Cardiac muscle cell (in vitro differentiated cells and primary cell): ENCODE measurements at regions not wholly inside any gene's neighbourhood (a gene's known extent, or its start where the extent isn't known, plus 50 kb on each side); places are given as distances from the start of the nearest gene placed in this dataset.

Experiments
- DNase-seq, 2 donors: peaks; one replicate each; pipeline versions ENCODE4 v3.0.0 to v3.0.0-alpha.2; 2010 to 2017; ENCODE audit warnings: low read depth in 1 of 2, low spot score in 1 of 2
- H3K27ac ChIP-seq: fragments of 200-600 bp; sonication (generic); 2 replicates; pipeline ENCODE4 v1.5.1; 2016
- H3K27me3 ChIP-seq: fragments of 200-600 bp; sonication (generic); 2 replicates; pipeline ENCODE4 v1.6.0; 2016; ENCODE audit warnings: control low read depth
- H3K36me3 ChIP-seq: fragments of 200-600 bp; sonication (generic); 2 replicates; pipeline ENCODE4 v1.5.1; 2016; ENCODE audit warnings: control low read depth
- H3K4me1 ChIP-seq: fragments of 200-600 bp; sonication (generic); 2 replicates; pipeline ENCODE4 v1.8.1; 2017; ENCODE audit warnings: low read depth, mild to moderate bottlenecking, mixed run types
- H3K4me3 ChIP-seq: fragments of 200-600 bp; sonication (generic); 2 replicates; pipeline ENCODE4 v1.5.1; 2016; ENCODE audit warnings: mild to moderate bottlenecking
- H3K9me3 ChIP-seq: fragments of 200-600 bp; sonication (generic); 2 replicates; pipeline ENCODE4 v1.5.1; 2017; ENCODE audit warnings: low read depth, mild to moderate bottlenecking, control low read depth
- TF ChIP-seq, protein P1 (sequence below): IDR thresholded peaks from 2 replicates; pipeline ENCODE4 v1.5.1; 2012; ENCODE audit warnings: low read depth, mild to moderate bottlenecking, low read length

DNA sequence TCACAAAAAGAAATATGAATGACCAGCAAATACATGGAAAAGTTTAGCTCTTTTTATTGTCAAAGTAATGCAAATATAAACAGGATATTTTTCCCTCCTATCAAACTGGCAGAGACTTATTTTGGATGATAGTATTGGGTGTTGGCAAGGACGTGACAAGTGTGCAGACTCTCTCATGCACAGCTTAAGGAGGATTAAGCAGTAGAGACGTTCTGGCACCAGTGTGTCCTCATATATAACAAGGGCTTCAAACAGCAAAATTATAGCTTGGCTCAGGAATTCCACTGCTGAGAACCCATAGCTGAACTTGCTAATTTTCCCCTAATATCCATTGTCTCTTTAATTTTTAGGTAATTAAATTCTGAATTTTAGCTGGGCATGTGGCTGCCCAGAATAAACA, 114.4 kb downstream of the FAM124B start:
- peaks cover 5% of the 10 kb centered on the region for H3K4me1 ChIP-seq
- H3K9me3 ChIP-seq, result no peaks in the 10 kb centered on the region
- H3K36me3 ChIP-seq, result no peaks in the 10 kb centered on the region
- TF ChIP-seq, protein P1, sequence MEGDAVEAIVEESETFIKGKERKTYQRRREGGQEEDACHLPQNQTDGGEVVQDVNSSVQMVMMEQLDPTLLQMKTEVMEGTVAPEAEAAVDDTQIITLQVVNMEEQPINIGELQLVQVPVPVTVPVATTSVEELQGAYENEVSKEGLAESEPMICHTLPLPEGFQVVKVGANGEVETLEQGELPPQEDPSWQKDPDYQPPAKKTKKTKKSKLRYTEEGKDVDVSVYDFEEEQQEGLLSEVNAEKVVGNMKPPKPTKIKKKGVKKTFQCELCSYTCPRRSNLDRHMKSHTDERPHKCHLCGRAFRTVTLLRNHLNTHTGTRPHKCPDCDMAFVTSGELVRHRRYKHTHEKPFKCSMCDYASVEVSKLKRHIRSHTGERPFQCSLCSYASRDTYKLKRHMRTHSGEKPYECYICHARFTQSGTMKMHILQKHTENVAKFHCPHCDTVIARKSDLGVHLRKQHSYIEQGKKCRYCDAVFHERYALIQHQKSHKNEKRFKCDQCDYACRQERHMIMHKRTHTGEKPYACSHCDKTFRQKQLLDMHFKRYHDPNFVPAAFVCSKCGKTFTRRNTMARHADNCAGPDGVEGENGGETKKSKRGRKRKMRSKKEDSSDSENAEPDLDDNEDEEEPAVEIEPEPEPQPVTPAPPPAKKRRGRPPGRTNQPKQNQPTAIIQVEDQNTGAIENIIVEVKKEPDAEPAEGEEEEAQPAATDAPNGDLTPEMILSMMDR, result no peak
- DNase-seq, result no peak
- no peak overlapping the region for H3K4me3 ChIP-seq
- H3K27ac ChIP-seq, result no peak overlapping the region
- no peaks in the 10 kb centered on the region for H3K27me3 ChIP-seq

- Histone ChIP-seq H3K9me3 (no peaks in the 10 kb centered on the region), H3K4me3 (no peak overlapping the region), H3K27me3 (no peaks in the 10 kb centered on the region), H3K36me3 (no peaks in the 10 kb centered on the region), H3K4me1 (peaks cover 5% of the 10 kb centered on the region), H3K27ac (no peak overlapping the region)
- TF ChIP-seq, protein P1, result no peak
- no peak for DNase-seq
These were observed 115.0 kb downstream of the FAM124B start for GRCh38 chr2:224286923-224287322.

GRCh38 chr2:224284134-224284946, 117.6 kb downstream of the FAM124B start:
- TF ChIP-seq, protein P1, result peak; percentile 55
- DNase-seq, result peak; percentile 50 to 52

DNA sequence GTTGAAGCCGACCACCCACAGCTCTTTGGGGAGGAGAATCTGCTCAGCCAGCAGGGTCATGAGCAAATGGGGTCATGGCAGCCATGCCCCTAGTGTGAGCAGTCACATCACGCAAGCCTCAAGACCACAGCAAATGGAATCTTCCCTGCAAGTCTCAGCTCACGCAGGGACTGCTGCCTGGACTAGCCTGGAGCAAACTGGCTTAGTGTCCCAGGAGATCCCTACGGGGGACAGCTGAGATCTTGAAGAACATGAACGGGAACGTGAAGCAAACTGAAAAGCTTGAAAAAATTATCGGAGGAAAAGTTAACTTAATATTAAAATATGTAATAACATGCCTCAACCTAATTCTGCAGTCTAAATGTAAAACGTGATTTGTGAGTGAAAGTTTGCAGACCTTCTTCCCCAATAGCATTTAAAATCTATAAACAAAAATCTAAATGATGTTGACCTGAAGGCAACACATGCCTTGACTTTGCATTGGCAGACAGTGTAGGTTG, 118.4 kb downstream of the FAM124B start:
- no peak overlapping the region for H3K4me3 ChIP-seq
- H3K27me3 ChIP-seq, result no peaks in the 10 kb centered on the region
- TF ChIP-seq, protein P1, result no peak
- no peaks in the 10 kb centered on the region for H3K36me3 ChIP-seq
- H3K4me1 ChIP-seq, result peaks cover 5% of the 10 kb centered on the region
- H3K9me3 ChIP-seq, result no peaks in the 10 kb centered on the region
- H3K27ac ChIP-seq, result no peak overlapping the region
- DNase-seq, result no peak

More at GRCh38 chr2:224284134-224284946, 117.6 kb downstream of the FAM124B start:
- Histone ChIP-seq H3K4me3 (no peak overlapping the region), H3K27me3 (no peaks in the 10 kb centered on the region), H3K36me3 (no peaks in the 10 kb centered on the region), H3K4me1 (peaks cover 5% of the 10 kb centered on the region), H3K9me3 (no peaks in the 10 kb centered on the region), H3K27ac (no peak overlapping the region)

DNA sequence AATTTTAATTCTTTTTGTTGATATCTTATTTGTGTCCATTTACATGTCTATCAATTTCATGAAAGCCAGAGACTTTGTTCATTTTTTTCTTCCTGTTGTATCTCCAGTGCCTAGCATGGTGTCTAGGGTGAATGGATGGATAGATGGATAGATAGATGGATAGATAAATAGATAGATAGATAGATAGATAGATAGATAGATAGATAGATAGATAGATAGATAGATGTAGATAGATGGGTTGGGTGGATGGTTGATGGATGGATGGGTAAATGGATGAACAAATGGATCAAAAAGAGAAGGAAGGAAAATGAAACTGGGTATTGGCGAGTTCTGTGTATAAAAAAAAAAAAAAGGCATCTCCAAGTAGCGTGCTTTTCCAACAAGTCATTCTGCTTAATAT, 120.5 kb downstream of the FAM124B start:
- no peaks in the 10 kb centered on the region for H3K9me3 ChIP-seq
- H3K36me3 ChIP-seq, result no peaks in the 10 kb centered on the region
- DNase-seq, result no peak
- H3K4me1 ChIP-seq, result no peaks in the 10 kb centered on the region
- H3K4me3 ChIP-seq, result no peak overlapping the region
- H3K27ac ChIP-seq, result no peak overlapping the region
- no peaks in the 10 kb centered on the region for H3K27me3 ChIP-seq
- TF ChIP-seq, protein P1, result no peak
